Muscle of leg (tissue), 3 donors: ENCODE measurements at regions not wholly inside any gene's neighbourhood (a gene's known extent, or its start where the extent isn't known, plus 50 kb on each side); places are given as distances from the start of the nearest gene placed in this dataset.

Source experiments
- DNase-seq: peaks from one replicate; pipeline ENCODE4 v3.0.0; 2013
- H3K27ac ChIP-seq: one replicate; pipeline ENCODE4 v1.5.1; 2013; ENCODE audit warnings: mild to moderate bottlenecking, low read length, control low read depth
- H3K27me3 ChIP-seq: one replicate; pipeline ENCODE4 v1.6.1; 2013; ENCODE audit warnings: low read length; ENCODE audit not compliant: control insufficient read depth, insufficient read depth
- H3K36me3 ChIP-seq: one replicate; pipeline ENCODE4 v1.6.1; 2013; ENCODE audit warnings: low read length; ENCODE audit not compliant: control insufficient read depth, insufficient read depth
- H3K4me1 ChIP-seq: one replicate; pipeline ENCODE4 v1.6.1; 2013; ENCODE audit warnings: low read length; ENCODE audit not compliant: control insufficient read depth, insufficient read depth
- H3K4me3 ChIP-seq: one replicate; pipeline ENCODE4 v1.5.1; 2013; ENCODE audit warnings: low read length, control low read depth
- H3K9me3 ChIP-seq: replicated peaks from 2 replicates; pipeline ENCODE4 v1.6.1; 2013; ENCODE audit warnings: low read depth, low read length; ENCODE audit not compliant: control insufficient read depth
- WGBS: methylation state at CpG from one replicate; pipeline ENCODE4 v1.1.5; 2013; ENCODE audit warnings: missing lambda C conversion rate; ENCODE audit not compliant: insufficient coverage; 5-methylcytosine and 5-hydroxymethylcytosine counted together

- Histone ChIP-seq H3K27ac (no peak overlapping the region), H3K36me3 (no peaks in the 10 kb centered on the region), H3K9me3 (no peaks in the 10 kb centered on the region), H3K27me3 (peaks cover 5% of the 10 kb centered on the region), H3K4me1 (no peaks in the 10 kb centered on the region), H3K4me3 (no peak overlapping the region)
- no peak for DNase-seq
- 43% methylated on average over 1 of the region's 3 CpGs for WGBS
Observed at GRCh38 chrX:42627891-42628290, 150.1 kb downstream of the PPP1R2C start.

DNA sequence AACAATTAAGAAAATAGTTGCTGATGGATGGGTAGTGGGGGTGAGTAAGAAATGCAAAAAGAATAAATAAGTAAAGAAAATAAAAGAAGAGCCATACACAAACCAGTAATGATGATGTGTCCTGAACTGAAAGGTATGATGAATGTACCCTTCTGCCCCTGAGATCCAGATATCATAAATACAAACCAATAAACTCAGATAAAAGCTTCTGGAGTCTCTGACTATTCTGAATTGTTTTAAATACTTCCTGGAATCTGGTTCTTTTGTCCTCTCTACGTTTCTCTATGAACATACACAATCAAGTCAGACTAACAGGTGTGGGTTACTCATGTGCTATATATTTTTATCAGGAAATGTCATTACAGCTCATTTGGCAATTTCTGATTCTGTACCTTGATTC, 153.4 kb downstream of the PPP1R2C start:
- Histone ChIP-seq H3K27me3 (no peaks in the 10 kb centered on the region), H3K4me1 (no peaks in the 10 kb centered on the region), H3K9me3 (no peaks in the 10 kb centered on the region), H3K4me3 (no peak overlapping the region), H3K27ac (no peak overlapping the region), H3K36me3 (no peaks in the 10 kb centered on the region)
- no peak for DNase-seq
- WGBS, result no CpG with 5 or more reads among the region's 1 CpG

DNA sequence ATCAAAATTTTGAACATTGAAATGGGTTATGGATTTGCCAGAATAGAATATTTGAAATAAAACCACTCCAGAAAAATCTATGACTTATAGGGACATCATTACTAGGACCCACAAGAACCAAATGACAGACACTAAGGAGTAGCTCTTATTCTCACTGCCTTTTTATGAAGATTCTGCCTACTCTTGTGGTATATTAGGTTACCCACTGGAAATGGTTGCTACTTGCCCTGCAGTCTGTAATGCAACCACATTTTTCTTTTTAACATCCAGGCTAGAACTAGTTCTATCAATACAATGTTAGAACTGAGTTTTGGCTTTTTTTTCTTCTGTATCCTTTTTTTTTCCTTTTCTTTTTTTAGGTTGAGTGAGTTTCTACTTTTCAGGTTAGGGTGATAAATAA, 158.9 kb downstream of the PPP1R2C start:
- Histone ChIP-seq H3K27ac (no peak overlapping the region), H3K4me3 (no peak overlapping the region), H3K4me1 (no peaks in the 10 kb centered on the region), H3K36me3 (no peaks in the 10 kb centered on the region), H3K27me3 (peaks cover 10% of the 10 kb centered on the region), H3K9me3 (no peaks in the 10 kb centered on the region)
- no peak for DNase-seq

- Histone ChIP-seq H3K9me3 (no peaks in the 10 kb centered on the region), H3K36me3 (no peaks in the 10 kb centered on the region), H3K4me3 (no peak overlapping the region), H3K27ac (no peak overlapping the region), H3K4me1 (no peaks in the 10 kb centered on the region), H3K27me3 (peaks cover 10% of the 10 kb centered on the region)
- DNase-seq, result no peak
- no CpG with 5 or more reads among the region's 2 CpGs for WGBS
Observed at GRCh38 chrX:42616981-42617380, 161.0 kb downstream of the PPP1R2C start.

DNA sequence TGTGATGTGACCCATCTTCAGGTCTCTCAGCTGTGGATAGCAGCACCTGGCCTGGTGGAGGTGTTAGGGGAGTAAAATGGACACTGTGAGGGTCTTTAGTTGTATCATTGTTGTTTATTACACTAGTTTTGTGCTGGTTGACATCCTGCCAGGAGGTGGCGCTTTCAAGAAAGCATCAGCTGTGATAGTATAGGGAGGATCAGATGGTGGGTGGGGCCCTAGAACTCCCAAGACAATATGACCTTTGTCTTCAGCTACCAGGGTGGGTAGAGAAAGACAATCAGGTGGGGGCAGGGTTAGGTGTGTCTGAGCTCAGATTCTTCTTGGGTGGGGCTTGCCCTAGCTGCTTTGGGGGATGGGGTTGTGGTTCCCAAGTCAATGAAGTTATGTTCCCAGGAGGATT, 162.8 kb downstream of the PPP1R2C start:
- no peaks in the 10 kb centered on the region for H3K36me3 ChIP-seq
- no peaks in the 10 kb centered on the region for H3K4me1 ChIP-seq
- no peak overlapping the region for H3K4me3 ChIP-seq
- H3K9me3 ChIP-seq, result no peaks in the 10 kb centered on the region
- no peak overlapping the region for H3K27ac ChIP-seq
- no CpG with 5 or more reads among the region's 1 CpG for WGBS
- peaks cover 10% of the 10 kb centered on the region for H3K27me3 ChIP-seq
- no peak for DNase-seq

- no peak for DNase-seq
Observed at GRCh38 chrX:42606591-42606990, 171.4 kb downstream of the PPP1R2C start.

DNA sequence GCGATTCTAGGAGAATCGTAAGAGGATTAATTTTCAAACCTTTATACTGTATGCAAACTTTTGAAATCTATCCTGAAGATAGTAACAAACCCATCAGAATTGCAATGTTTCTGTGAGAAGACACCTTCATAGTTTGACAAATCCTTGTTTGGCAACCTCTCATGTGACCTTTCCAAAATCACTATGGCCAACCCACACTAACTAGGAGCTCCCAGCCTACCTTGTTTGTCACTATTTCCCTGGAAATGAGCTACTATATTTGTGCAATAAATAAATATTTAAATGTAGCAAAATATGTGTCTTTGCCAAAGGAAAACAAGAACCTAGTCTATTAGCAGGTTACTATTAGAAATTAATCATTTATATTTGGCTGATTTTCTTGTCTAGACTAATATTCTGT, 173.7 kb downstream of the PPP1R2C start:
- Histone ChIP-seq H3K9me3 (no peaks in the 10 kb centered on the region), H3K27ac (no peak overlapping the region), H3K4me3 (no peak overlapping the region), H3K36me3 (no peaks in the 10 kb centered on the region), H3K4me1 (no peaks in the 10 kb centered on the region), H3K27me3 (peaks cover 2% of the 10 kb centered on the region)
- no peak for DNase-seq
- no CpG with 5 or more reads among the region's 2 CpGs for WGBS

More at GRCh38 chrX:42606591-42606990, 171.4 kb downstream of the PPP1R2C start:
- Histone ChIP-seq H3K9me3 (no peaks in the 10 kb centered on the region), H3K4me1 (no peaks in the 10 kb centered on the region), H3K4me3 (no peak overlapping the region), H3K27ac (no peak overlapping the region), H3K27me3 (peaks cover 2% of the 10 kb centered on the region), H3K36me3 (no peaks in the 10 kb centered on the region)
- WGBS, result 100% methylated on average over 2 of the region's 4 CpGs

DNA sequence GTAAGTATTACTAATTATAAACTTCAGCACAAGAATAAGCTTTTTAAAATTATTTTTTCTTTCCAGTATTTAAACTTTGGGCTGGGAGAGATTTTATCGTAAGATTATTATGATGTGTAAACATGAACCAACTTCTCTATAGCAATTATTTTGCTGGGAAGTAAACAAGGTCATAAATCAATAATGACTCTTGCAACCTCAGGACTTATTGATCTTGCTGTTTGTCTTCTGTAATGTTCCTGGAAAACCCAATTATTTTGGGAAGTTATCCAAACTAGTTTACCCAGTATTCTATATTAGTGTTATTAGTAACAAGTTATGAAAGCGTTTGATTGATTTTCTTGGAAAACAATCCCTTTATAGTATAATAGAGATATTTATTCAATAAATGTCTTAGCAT, 174.9 kb downstream of the PPP1R2C start:
- no peaks in the 10 kb centered on the region for H3K4me1 ChIP-seq
- no peaks in the 10 kb centered on the region for H3K36me3 ChIP-seq
- H3K9me3 ChIP-seq, result no peaks in the 10 kb centered on the region
- no peak overlapping the region for H3K4me3 ChIP-seq
- no CpG with 5 or more reads among the region's 2 CpGs for WGBS
- H3K27ac ChIP-seq, result no peak overlapping the region
- no peak for DNase-seq
- peaks cover 2% of the 10 kb centered on the region for H3K27me3 ChIP-seq

GRCh38 chrX:42602566-42602965, 175.4 kb downstream of the PPP1R2C start:
- Histone ChIP-seq H3K4me1 (no peaks in the 10 kb centered on the region), H3K27me3 (peaks cover 2% of the 10 kb centered on the region), H3K4me3 (no peak overlapping the region), H3K36me3 (no peaks in the 10 kb centered on the region), H3K27ac (no peak overlapping the region), H3K9me3 (no peaks in the 10 kb centered on the region)
- DNase-seq, result no peak
- WGBS, result 50% methylated on average over 1 of the region's 1 CpG

- no peak for DNase-seq
- H3K36me3 ChIP-seq, result no peaks in the 10 kb centered on the region
- H3K27ac ChIP-seq, result no peak overlapping the region
- H3K4me1 ChIP-seq, result no peaks in the 10 kb centered on the region
- H3K27me3 ChIP-seq, result peaks cover 2% of the 10 kb centered on the region
- H3K9me3 ChIP-seq, result no peaks in the 10 kb centered on the region
- WGBS, result no CpG with 5 or more reads among the region's 3 CpGs
- H3K4me3 ChIP-seq, result no peak overlapping the region
Observed at GRCh38 chrX:42602136-42602535, 175.8 kb downstream of the PPP1R2C start.

- no peaks in the 10 kb centered on the region for H3K36me3 ChIP-seq
- no peaks in the 10 kb centered on the region for H3K4me1 ChIP-seq
- no peaks in the 10 kb centered on the region for H3K27me3 ChIP-seq
- DNase-seq, result no peak
- no peaks in the 10 kb centered on the region for H3K9me3 ChIP-seq
- H3K4me3 ChIP-seq, result no peak overlapping the region
- H3K27ac ChIP-seq, result no peak overlapping the region
- no CpG with 5 or more reads among the region's 4 CpGs for WGBS
Observed at GRCh38 chrX:42597481-42597880, 180.5 kb downstream of the PPP1R2C start.
